ENCODE measurements at regions not wholly inside any gene's neighbourhood (a gene's known extent, or its start where the extent isn't known, plus 50 kb on each side); places are given as distances from the start of the nearest gene placed in this dataset.

DNA sequence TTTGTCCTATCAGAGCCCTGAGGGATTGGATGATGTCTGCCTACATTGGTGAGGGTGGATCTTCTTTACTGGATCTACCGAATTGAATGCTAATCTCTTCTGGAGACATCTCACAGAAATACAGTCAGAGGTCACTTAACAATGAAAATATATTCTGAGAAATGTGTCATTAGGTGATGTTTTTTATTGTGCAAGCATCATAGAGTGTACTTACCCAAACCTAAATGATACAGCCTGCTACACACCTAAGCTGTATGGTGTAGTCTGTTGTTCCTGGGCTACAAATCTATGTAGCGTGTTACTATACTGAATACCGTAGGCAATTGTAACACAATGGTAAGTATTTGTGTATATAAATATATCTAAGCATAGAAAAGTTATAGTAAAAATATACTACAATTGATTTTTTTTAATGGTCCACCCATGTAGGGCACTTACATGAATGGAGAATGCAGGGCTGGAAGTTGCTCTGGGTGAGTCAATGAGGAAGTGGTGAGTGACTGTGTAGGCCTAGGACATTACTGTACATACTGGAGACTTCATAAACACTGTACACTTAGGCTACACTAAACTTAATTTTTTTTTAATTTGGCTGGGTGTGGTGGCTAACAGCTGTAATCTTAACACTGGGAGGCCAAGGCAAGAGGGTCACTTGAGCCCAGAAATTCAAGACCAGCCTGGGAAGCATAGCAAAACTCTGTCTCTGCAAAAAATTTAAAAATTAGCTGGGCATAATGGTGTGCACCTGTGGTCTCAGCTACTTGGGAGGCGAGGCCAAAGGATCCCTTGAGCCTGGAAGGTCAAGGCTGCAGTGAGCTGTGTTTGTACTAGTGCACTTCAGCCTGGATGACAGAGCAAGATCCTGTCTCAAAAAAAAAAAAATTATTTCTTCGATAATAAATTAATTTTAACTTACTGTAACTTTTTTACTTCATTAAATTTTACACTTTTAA is 226.3 kb upstream of the UBE2E3 start:
- no peaks in the 10 kb centered on the region for H3K9me3 ChIP-seq (ENCODE audit: low read length)
- H3K36me3 ChIP-seq (ENCODE audit: insufficient read depth, low read length), result no peaks in the 10 kb centered on the region
- H2AFZ ChIP-seq (ENCODE audit: low read depth, low read length), result no peak overlapping the region
- H3K4me3 ChIP-seq (ENCODE audit: low read length), result no peak overlapping the region
- H3K27me3 ChIP-seq (ENCODE audit: insufficient read depth, low read length), result no peaks in the 10 kb centered on the region
- H3K4me1 ChIP-seq (ENCODE audit: insufficient read depth, low read length), result no peaks in the 10 kb centered on the region

GRCh38 chr2:180751306-180751920 is 229.0 kb upstream of the UBE2E3 start:
- H3K4me1 ChIP-seq (ENCODE audit: insufficient read depth, low read length), result no peaks in the 10 kb centered on the region
- H3K9me3 ChIP-seq (ENCODE audit: low read length), result no peaks in the 10 kb centered on the region
- no peak overlapping the region for H2AFZ ChIP-seq (ENCODE audit: low read depth, low read length)
- no peak overlapping the region for H3K4me3 ChIP-seq (ENCODE audit: low read length)
- H3K27me3 ChIP-seq (ENCODE audit: insufficient read depth, low read length), result no peaks in the 10 kb centered on the region
- no peaks in the 10 kb centered on the region for H3K36me3 ChIP-seq (ENCODE audit: insufficient read depth, low read length)

GRCh38 chr2:180747728-180748127 is 232.7 kb upstream of the UBE2E3 start:
- no peaks in the 10 kb centered on the region for H3K36me3 ChIP-seq (ENCODE audit: insufficient read depth, low read length)
- no peak overlapping the region for H3K4me3 ChIP-seq (ENCODE audit: low read length)
- no peaks in the 10 kb centered on the region for H3K4me1 ChIP-seq (ENCODE audit: insufficient read depth, low read length)
- no peak overlapping the region for H2AFZ ChIP-seq (ENCODE audit: low read depth, low read length)
- H3K9me3 ChIP-seq (ENCODE audit: low read length), result no peaks in the 10 kb centered on the region
- H3K27me3 ChIP-seq (ENCODE audit: insufficient read depth, low read length), result no peaks in the 10 kb centered on the region

DNA sequence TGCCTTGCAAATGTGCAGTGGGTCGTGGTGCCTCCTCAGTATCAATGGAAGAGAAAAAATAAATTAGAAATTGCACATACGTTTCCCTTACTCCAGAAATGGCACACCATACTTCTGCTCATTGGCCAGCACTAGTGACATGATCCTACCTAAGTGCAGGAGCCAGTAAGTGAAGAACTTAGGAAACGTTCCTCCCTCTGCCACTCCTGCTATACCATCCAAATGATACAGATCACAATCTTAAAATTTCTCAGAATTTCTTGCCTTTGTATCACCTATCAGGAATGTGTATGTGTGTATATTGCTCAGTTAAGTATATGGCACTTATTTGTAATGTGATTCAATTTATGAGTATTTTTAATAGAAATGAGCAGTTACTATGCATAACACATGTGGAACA is 237.0 kb upstream of the UBE2E3 start:
- no peaks in the 10 kb centered on the region for H3K4me1 ChIP-seq (ENCODE audit: insufficient read depth, low read length)
- no peaks in the 10 kb centered on the region for H3K27me3 ChIP-seq (ENCODE audit: insufficient read depth, low read length)
- no peaks in the 10 kb centered on the region for H3K9me3 ChIP-seq (ENCODE audit: low read length)
- no peak overlapping the region for H3K4me3 ChIP-seq (ENCODE audit: low read length)
- no peaks in the 10 kb centered on the region for H3K36me3 ChIP-seq (ENCODE audit: insufficient read depth, low read length)
- no peak overlapping the region for H2AFZ ChIP-seq (ENCODE audit: low read depth, low read length)

- Histone ChIP-seq H2AFZ (ENCODE audit: low read depth, low read length) (no peak overlapping the region), H3K36me3 (ENCODE audit: insufficient read depth, low read length) (no peaks in the 10 kb centered on the region), H3K9me3 (ENCODE audit: low read length) (no peaks in the 10 kb centered on the region), H3K27me3 (ENCODE audit: insufficient read depth, low read length) (no peaks in the 10 kb centered on the region), H3K4me1 (ENCODE audit: insufficient read depth, low read length) (no peaks in the 10 kb centered on the region), H3K4me3 (ENCODE audit: low read length) (no peak overlapping the region)
These were observed 237.6 kb upstream of the UBE2E3 start for GRCh38 chr2:180742801-180743200.

DNA sequence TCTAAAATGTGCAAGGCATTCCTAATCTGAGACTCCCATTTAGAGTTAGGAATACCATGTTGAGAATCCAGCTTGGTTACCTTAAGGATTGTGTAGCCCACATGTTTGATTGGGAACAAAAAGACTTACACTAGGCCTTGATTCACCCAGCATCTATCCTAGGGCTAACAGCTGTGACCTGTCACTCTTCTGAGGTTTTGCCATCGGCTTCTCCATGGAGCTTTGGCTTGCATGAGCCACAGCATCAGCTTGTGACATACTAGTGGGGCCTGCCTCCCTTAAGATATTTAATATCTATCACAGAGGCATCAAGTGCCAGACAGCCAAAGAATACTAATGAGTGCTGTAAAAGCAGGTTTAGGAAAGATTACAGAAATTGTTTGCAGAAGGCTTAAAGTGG is 241.3 kb upstream of the UBE2E3 start:
- no peaks in the 10 kb centered on the region for H3K27me3 ChIP-seq (ENCODE audit: insufficient read depth, low read length)
- H3K9me3 ChIP-seq (ENCODE audit: low read length), result no peaks in the 10 kb centered on the region
- no peaks in the 10 kb centered on the region for H3K4me1 ChIP-seq (ENCODE audit: insufficient read depth, low read length)
- H3K4me3 ChIP-seq (ENCODE audit: low read length), result no peak overlapping the region
- H3K36me3 ChIP-seq (ENCODE audit: insufficient read depth, low read length), result no peaks in the 10 kb centered on the region
- H2AFZ ChIP-seq (ENCODE audit: low read depth, low read length), result no peak overlapping the region

GRCh38 chr2:180735799-180736198 is 244.6 kb upstream of the UBE2E3 start:
- Histone ChIP-seq H2AFZ (ENCODE audit: low read depth, low read length) (no peak overlapping the region), H3K27me3 (ENCODE audit: insufficient read depth, low read length) (no peaks in the 10 kb centered on the region), H3K36me3 (ENCODE audit: insufficient read depth, low read length) (no peaks in the 10 kb centered on the region), H3K9me3 (ENCODE audit: low read length) (no peaks in the 10 kb centered on the region), H3K4me1 (ENCODE audit: insufficient read depth, low read length) (no peaks in the 10 kb centered on the region), H3K4me3 (ENCODE audit: low read length) (no peak overlapping the region)

DNA sequence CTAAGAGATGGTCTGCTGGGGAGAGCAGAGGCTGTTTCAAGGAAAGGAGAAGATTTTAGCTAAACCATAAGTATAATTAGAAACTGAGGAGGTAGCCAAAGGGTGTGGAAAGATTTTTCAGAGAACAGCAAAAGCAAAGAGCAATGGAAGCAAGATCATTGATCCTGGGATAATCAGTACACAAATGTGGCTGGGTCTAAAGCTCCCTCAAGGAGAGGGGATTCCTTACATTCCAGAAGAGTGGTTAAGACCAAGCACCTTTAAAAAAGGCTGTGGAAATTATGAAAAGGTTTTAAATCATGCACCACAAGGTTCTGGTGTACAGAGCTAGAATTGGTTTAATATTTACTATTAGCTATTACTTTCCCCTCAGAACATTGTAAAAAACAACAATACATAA is 246.0 kb upstream of the UBE2E3 start:
- Histone ChIP-seq H3K4me3 (ENCODE audit: low read length) (no peak overlapping the region), H3K4me1 (ENCODE audit: insufficient read depth, low read length) (no peaks in the 10 kb centered on the region), H3K27me3 (ENCODE audit: insufficient read depth, low read length) (no peaks in the 10 kb centered on the region), H2AFZ (ENCODE audit: low read depth, low read length) (no peak overlapping the region), H3K36me3 (ENCODE audit: insufficient read depth, low read length) (no peaks in the 10 kb centered on the region), H3K9me3 (ENCODE audit: low read length) (no peaks in the 10 kb centered on the region)

- no peaks in the 10 kb centered on the region for H3K9me3 ChIP-seq (ENCODE audit: low read length)
- no peak overlapping the region for H2AFZ ChIP-seq (ENCODE audit: low read depth, low read length)
- no peak overlapping the region for H3K4me3 ChIP-seq (ENCODE audit: low read length)
- no peaks in the 10 kb centered on the region for H3K27me3 ChIP-seq (ENCODE audit: insufficient read depth, low read length)
- H3K4me1 ChIP-seq (ENCODE audit: insufficient read depth, low read length), result no peaks in the 10 kb centered on the region
- no peaks in the 10 kb centered on the region for H3K36me3 ChIP-seq (ENCODE audit: insufficient read depth, low read length)
These were observed 247.1 kb upstream of the UBE2E3 start for GRCh38 chr2:180733330-180733729.

DNA sequence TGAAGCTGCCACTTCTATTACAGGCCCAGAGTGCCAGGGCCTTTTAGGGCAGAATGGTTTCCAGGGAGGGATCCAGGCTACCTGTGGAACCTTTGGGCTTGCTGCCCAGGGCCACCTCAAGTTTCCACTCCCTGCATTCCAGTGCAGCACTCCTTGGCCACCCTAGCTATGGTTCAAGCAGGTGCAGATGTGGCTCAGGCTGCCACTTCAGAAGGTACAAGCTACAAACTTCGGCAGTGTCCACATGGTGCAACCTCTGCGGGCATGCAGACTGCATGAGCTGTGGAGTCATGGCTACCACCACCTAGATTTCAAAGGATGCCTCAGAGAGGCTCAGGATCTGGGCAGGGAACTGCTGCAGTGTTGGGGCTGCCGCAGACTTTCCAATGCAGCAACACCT is 248.1 kb upstream of the UBE2E3 start:
- Histone ChIP-seq H3K4me1 (ENCODE audit: insufficient read depth, low read length) (no peaks in the 10 kb centered on the region), H3K9me3 (ENCODE audit: low read length) (no peaks in the 10 kb centered on the region), H2AFZ (ENCODE audit: low read depth, low read length) (no peak overlapping the region), H3K36me3 (ENCODE audit: insufficient read depth, low read length) (no peaks in the 10 kb centered on the region), H3K4me3 (ENCODE audit: low read length) (no peak overlapping the region), H3K27me3 (ENCODE audit: insufficient read depth, low read length) (no peaks in the 10 kb centered on the region)

GRCh38 chr2:180730976-180731375 is 249.4 kb upstream of the UBE2E3 start:
- Histone ChIP-seq H2AFZ (ENCODE audit: low read depth, low read length) (no peak overlapping the region), H3K4me1 (ENCODE audit: insufficient read depth, low read length) (no peaks in the 10 kb centered on the region)

DNA sequence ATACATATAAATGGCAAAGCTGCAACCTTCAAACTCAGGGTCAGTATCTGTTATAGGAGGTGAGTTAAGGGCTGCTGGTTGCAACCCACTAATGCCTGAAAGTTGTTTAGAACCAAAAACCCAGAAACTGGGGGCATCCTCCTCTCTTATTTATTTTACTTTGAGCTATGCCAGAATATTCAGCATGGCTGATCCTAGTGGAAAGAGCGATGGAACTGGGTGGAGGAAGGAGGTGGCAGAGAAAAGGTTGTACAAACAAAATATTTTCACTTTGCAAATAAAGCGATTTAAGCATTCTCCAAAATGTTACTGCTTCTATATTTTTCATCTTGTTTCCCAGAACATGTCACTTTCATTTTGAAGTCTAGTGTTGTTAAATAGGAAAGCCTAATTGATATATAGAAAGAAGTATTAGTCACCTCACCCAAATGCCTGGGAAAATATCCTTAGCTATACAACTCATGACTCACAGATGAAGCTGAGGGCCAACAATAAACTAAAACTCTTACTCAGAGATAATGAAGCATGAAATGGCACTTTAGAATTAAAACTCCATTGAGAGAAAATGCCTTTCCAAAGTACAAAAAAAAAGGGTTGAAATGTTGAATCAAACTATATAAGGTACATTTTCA is 251.4 kb upstream of the UBE2E3 start:
- Histone ChIP-seq H2AFZ (ENCODE audit: low read depth, low read length) (no peak overlapping the region), H3K9me3 (ENCODE audit: low read length) (no peaks in the 10 kb centered on the region), H3K4me3 (ENCODE audit: low read length) (no peak overlapping the region), H3K27me3 (ENCODE audit: insufficient read depth, low read length) (no peaks in the 10 kb centered on the region), H3K4me1 (ENCODE audit: insufficient read depth, low read length) (no peaks in the 10 kb centered on the region), H3K36me3 (ENCODE audit: insufficient read depth, low read length) (no peaks in the 10 kb centered on the region)

More at GRCh38 chr2:180730976-180731375, 249.4 kb upstream of the UBE2E3 start:
- no peaks in the 10 kb centered on the region for H3K27me3 ChIP-seq (ENCODE audit: insufficient read depth, low read length)
- H3K4me3 ChIP-seq (ENCODE audit: low read length), result no peak overlapping the region
- no peaks in the 10 kb centered on the region for H3K36me3 ChIP-seq (ENCODE audit: insufficient read depth, low read length)
- H3K9me3 ChIP-seq (ENCODE audit: low read length), result no peaks in the 10 kb centered on the region

DNA sequence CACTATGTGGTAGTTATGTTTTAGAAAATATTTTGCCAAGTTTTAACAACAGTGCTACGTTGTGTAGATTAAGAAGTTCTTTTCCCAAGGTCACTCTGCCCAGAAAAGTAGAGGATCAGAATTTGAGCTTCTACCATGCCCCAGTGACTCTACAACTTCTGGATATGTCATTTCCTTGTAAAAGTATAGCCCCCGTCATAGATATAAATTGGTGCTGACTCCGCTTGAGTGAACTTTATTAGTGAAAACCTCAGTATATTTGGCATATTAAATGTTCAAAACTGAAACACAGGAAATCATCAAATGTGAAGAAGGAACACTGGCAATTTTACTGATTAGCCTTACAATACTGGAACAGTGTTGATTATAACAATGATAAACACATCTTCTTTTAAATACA is 256.7 kb upstream of the UBE2E3 start:
- Histone ChIP-seq H3K4me1 (ENCODE audit: insufficient read depth, low read length) (no peaks in the 10 kb centered on the region), H3K27me3 (ENCODE audit: insufficient read depth, low read length) (no peaks in the 10 kb centered on the region), H3K9me3 (ENCODE audit: low read length) (no peaks in the 10 kb centered on the region), H3K4me3 (ENCODE audit: low read length) (no peak overlapping the region), H2AFZ (ENCODE audit: low read depth, low read length) (no peak overlapping the region), H3K36me3 (ENCODE audit: insufficient read depth, low read length) (no peaks in the 10 kb centered on the region)

Data from neuron (in vitro differentiated cells).